SH-SY5Y (cell line): ENCODE measurements at regions not wholly inside any gene's neighbourhood (a gene's known extent, or its start where the extent isn't known, plus 50 kb on each side); places are given as distances from the start of the nearest gene placed in this dataset.

Experiments used
- GATA2 ChIP-seq: IDR thresholded peaks from 2 replicates; pipeline ENCODE4 v1.6.1; 2011; ENCODE audit warnings: mild to moderate bottlenecking, low read depth, low read length
- GATA3 ChIP-seq: IDR thresholded peaks from 2 replicates; pipeline ENCODE4 v1.6.1; 2011; ENCODE audit warnings: low read depth, mild to moderate bottlenecking, low read length, moderate library complexity

DNA sequence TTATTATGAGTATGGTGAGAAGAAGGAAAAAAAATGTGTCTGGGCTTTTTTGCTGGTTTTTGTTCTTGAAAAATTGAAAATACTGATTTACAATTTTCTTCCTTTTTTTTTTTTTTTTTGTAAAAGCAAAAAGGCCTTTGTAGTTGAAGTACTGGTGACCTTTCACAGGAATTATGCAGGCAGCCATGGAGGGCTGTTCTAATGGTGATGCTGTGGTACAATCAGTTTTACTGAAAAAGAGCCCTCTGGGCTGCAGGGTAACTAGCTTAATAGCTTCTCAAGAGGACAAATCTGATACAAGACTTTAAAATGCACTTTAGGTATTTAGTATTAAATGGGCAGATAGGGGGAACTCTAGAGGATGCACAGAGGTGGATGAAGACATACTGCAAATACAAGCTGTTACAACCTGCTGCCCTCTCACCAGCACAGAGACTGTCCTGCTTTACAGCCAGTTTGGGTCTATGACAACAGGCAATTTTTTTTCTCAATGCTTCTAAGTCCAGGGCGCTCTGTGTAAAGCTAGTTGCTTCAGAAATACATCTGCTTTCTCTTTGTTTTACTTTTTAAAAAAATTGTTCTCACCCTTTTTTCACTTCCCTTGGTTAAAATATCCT lies 61.6 kb upstream of the HS3ST5 start:
- no peak for TF ChIP-seq GATA2
- TF ChIP-seq GATA3 = no peak
